ENCODE measurements at regions not wholly inside any gene's neighbourhood (a gene's known extent, or its start where the extent isn't known, plus 50 kb on each side); places are given as distances from the start of the nearest gene placed in this dataset.

GRCh38 chr13:106324444-106324843 lies 211.0 kb downstream of the EFNB2 start:
- TF ChIP-seq, protein P1, sequence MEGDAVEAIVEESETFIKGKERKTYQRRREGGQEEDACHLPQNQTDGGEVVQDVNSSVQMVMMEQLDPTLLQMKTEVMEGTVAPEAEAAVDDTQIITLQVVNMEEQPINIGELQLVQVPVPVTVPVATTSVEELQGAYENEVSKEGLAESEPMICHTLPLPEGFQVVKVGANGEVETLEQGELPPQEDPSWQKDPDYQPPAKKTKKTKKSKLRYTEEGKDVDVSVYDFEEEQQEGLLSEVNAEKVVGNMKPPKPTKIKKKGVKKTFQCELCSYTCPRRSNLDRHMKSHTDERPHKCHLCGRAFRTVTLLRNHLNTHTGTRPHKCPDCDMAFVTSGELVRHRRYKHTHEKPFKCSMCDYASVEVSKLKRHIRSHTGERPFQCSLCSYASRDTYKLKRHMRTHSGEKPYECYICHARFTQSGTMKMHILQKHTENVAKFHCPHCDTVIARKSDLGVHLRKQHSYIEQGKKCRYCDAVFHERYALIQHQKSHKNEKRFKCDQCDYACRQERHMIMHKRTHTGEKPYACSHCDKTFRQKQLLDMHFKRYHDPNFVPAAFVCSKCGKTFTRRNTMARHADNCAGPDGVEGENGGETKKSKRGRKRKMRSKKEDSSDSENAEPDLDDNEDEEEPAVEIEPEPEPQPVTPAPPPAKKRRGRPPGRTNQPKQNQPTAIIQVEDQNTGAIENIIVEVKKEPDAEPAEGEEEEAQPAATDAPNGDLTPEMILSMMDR (IDR thresholded peaks at IDR 0.05): no peak
- TF ChIP-seq POLR2A (IDR thresholded peaks at IDR 0.05): no peak
